Fibroblast of skin of back (primary cell): ENCODE measurements at regions not wholly inside any gene's neighbourhood (a gene's known extent, or its start where the extent isn't known, plus 50 kb on each side); places are given as distances from the start of the nearest gene placed in this dataset.
"Not testable (repeated sequence)": the region's sequence is repeated elsewhere in the genome, so short reads cannot be mapped to it uniquely, and the experiment has no call there.

Source experiments
- DNase-seq: peaks from one replicate; pipeline ENCODE4 v3.0.0-alpha.2; 2013

DNA sequence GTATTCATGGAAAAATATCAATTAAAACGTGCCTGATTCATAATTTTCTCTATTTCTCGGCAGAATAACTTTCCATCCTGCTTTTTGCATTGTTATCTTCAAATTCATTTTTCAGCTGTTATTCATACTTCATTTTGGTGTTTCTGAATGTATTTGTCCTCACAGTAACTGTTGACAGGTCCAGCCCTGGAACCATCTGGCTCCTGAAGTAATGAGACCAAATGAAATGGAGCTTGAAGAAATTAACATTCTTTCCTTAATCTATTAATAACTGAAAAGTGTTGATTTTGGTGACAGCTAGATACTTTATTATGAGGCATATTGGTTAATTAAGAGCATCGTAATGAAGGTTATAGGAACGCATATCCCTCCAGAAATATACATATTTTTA lies 257.0 kb upstream of the MINDY3 start:
- no peak for DNase-seq

- no peak for DNase-seq
Measured at GRCh38 chr10:16119445-16119844, 259.1 kb upstream of the MINDY3 start.

DNA sequence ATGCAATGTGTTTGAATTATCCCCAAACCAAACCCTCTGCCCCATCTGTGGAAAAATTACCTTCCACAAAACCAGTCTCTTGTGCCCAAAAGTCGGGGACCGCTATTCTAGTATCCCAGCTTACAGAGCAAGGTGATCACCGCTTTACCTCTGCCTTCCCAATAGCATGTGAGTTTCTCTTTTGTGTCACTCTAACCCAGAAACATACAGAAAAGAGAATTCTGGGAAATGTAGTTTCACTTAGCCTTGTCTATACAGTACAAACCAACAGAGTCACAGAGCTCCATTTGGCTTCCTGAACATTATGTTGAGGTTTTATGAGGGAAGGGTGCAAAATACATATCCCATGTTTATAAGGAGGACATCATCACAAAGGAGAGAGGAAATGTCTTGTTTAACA lies 260.3 kb upstream of the MINDY3 start:
- no peak for DNase-seq

DNA sequence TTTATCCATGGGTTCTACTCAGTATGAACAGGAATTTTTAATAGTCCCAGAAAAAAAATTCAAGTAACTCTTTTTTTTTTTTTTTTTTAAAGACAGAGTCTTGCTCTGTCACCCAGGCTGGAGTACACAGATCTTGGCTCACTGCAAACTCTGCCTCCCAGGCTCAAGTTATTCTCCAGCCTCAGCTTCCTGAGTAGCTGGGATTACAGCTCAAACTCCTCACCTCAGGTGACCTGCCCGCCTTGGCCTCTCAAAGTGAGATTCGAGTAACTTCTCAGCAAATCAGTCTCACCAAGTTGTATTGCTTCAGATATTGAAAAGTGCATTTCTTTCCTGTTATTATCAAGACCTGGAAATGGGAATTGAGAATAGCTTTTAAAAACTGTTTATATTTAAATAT lies 281.2 kb upstream of the MINDY3 start:
- no peak for DNase-seq

DNA sequence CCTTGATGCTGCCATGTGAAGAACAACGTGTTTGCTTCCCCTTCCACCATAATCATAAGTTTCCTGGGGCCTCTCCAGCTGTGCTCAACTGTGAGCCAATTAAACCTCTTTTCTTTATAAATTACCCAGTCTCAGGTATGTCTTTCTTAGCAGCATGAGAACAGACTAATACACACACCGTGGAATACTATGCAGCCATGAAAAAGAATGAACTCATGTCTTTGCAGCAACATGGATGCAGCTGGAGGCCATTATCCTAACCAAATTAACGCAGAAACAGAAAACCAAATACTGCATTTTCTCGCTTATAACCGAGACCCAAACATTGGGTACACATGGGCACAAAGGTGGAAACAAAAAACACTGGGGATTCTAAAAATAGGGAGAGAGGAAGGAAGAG lies 286.7 kb upstream of the MINDY3 start:
- DNase-seq = no peak

DNA sequence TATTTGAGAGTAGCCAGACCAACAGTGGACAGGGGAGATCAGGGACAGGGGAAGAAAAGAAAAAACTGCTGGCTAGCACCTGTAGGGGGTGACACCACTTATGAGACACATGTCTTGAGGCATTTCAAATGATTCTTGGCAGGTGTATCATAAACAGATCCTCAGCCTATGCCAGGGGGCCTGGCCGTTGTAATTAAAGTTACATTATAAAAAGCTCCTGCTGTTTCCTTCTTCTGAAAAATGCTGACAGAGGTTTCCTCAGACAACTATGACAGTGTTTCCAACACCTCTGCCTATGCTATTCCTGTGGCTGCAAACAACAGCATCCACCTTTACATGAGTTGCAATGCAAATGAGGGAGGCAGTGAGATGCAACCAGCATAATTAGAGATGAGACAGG lies 281.0 kb upstream of the PTER start:
- DNase-seq = no peak

DNA sequence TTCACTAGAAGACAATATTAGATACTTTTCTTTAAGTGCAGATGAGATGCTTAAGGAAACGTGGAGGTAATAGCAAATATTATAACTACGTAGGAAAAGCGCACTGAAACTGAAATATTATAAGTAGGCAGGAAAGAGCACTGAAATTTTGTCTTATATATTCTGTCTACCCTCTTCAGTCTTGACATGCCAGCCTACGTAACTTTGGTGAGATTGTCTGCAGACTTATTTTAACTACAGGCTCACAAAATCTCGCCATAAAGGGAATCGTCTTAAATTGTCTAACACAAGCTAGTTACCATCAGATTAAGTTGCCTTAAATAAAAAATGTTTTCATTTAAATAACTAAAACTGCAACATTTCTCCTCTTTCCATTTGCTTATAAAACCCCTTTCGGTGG lies 280.1 kb upstream of the PTER start:
- DNase-seq = no peak

GRCh38 chr10:16165067-16165466 lies 271.7 kb upstream of the PTER start:
- not testable (repeated sequence) for DNase-seq

DNA sequence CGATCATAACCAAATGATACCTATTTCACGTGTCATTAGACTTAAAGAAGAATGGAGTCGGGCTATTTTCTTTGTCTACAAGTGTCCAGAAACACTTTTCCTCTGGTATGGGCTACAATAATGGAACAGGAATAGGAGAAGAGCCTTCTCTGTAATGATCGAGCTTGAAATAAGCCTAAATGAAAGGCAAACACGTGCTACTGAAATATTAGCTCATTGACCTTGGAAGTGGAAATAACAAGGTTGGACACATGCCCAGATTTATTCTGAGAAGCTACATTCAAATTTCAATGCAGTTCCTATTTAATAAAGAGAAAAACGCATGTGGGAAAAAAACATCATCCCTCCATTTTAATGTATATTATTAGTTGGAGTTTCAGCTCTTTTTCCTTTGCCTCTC lies 254.7 kb upstream of the PTER start:
- no peak for DNase-seq

DNA sequence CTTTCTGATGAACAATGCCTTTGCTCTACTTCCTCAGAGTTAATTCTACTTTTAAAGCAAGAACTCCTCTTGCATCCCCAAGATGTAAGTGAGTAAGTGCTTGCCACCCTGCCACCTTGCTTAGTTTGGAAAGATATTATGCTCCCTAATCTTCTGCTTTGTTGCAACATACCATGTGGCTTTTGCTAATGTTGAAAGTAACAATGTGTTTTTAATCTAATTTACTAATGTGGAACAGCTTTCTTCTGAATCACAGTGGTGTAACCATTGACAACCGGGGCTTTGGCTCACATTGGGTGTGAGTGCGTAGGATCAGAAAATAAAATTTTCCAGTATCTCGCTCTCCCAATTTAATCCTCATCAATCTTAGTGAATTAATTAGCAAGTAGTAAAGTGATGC lies 254.1 kb upstream of the PTER start:
- no peak for DNase-seq

DNA sequence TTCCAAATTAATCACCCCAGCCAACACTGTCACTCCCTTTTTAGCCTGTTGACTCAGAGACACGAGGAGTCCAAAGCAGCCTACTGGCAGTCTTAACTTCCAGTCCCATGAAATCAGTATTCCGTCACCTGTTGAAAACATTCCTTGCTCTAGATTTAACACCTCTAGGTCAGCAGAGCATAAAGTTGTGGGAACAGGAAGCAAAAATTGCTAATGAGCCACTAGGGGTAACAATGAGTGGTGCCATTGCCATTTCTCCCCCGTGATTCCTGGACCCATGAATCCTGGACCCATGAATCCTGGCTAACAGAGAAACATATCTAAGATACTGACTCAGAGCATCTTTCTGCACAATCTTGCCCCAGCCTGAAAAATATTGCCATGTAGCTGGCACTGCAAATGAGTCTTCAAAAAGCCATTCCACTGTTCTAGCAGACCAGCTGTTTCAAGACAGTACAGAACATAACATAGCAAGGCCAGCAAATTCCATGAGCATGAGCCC lies 252.7 kb upstream of the PTER start:
- no peak for DNase-seq

- DNase-seq = no peak
Measured at GRCh38 chr10:16184906-16185305, 251.9 kb upstream of the PTER start.

DNA sequence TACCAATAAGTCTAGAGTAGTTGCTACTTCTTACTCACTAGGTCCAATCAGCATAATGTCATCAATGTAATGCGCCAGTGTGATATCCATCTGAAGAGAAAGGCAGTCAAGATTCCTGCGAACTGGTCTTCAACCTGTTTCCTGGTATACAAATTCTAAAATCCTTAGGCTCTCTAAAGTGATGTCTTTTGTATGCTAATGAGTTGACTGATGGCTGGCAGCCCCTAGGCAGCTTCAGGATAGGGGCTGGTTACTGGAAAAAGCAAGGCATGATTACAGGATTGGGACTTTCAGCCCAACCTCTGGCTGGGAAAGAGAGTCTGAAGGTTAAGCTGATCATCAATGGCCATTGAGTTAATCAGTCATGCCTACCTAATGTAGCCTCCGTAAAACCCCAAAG lies 250.2 kb upstream of the PTER start:
- DNase-seq = no peak

DNA sequence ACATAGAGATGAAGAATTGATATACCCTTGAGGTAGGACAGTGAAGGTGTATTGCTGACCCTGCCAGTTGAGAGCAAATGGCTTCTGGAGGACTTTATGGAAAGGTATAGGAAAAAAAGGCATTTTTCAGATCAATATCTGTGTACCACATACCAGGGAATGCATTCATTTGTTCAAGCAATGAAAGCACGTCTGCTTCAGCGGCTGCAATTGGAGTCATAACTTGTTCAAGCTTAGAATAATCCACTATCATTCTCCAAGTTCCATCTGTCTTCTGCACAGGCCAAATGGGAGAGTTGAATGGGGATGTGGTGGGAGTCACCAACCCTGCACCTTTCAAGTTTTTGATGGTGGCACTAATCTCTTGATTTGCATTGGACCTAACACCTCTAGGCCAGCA lies 249.6 kb upstream of the PTER start:
- no peak for DNase-seq

- no peak for DNase-seq
Measured at GRCh38 chr10:16192337-16192736, 244.5 kb upstream of the PTER start.

DNA sequence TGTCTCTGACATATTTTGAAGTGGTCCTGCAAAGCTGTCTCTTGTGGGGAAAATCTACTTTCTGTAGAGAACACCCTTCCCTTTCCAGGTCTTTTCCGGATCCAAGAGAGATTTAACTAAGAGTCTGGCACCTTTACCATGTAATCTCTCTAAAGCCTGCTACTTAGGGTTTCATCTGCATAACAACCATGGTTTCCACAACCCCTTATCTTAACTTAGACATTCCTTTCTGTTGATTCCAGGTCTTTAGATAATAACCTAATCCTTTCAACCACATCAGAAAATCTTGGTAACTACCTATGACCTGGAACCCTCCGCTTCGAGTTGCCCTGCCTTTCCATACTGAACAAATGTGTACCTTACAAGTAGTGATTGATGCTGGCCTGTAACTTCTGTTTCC lies 243.6 kb upstream of the PTER start:
- no peak for DNase-seq

DNA sequence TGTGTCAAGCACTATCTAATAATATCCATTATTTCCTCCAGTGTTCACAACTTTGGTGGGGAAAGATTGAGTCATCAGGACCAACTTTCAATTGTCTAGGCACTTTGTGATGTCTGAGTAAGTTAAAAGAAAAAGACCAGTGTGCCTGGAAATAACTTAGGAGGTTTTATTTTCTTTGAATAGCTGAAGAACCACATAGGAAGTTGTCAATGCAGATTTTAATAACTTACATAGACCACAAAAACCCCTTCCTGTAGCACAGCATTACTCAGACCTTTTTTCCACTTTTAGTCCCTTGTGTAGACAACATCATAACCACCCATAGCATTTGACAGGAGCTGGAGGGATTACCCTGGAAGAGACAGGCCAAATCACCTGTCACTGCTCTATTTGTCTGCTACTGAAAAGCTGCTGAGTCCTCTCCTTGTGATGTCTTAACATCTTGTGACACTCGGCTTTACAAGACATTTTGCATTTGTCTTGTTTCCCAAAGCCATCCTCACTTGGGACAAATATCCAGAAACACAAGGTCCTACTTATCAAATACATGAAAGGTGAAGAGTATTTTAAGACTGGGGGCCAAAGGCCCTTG lies 241.5 kb upstream of the PTER start:
- DNase-seq = no peak

- no peak for DNase-seq
Measured at GRCh38 chr10:16195894-16196293, 240.9 kb upstream of the PTER start.

- no peak for DNase-seq
Measured at GRCh38 chr10:16199216-16199615, 237.6 kb upstream of the PTER start.

- not testable (repeated sequence) for DNase-seq
Measured at GRCh38 chr10:16223618-16224017, 213.2 kb upstream of the PTER start.

GRCh38 chr10:16227674-16228073 lies 209.1 kb upstream of the PTER start:
- DNase-seq = no peak

- DNase-seq = no peak
Measured at GRCh38 chr10:16231176-16231575, 205.6 kb upstream of the PTER start.

DNA sequence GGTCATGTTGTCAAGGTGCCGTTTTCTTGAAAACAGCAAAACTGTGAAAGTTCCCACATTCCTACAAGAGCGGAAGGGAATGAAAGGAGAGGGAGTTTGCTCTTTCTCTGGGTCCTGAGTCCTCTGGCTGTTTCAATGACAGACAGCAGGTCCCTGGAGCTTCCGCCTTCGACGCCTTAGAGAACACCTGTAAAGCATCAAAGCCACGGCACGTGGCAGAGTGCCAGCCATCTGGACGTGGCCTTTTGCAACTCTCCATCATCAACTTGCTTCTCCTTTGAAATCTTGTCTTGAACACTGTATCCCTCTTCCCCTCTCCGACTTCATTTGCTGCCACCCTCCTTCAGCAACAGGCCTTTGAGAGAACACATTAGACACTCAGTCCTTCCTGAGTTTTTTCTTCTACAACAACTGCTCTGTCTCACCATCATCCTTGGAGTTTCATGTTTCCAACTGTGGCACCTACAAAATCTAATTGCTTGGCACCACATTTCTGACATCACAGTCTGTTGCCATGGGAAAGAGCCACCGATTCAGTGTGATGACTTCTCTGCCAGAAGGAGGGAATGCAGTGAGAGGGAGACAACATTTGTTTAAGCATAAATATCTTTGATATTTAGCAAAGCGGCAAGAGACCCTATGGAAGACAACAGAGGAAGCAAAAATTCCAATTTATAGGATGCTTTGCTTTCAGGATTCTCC lies 204.9 kb upstream of the PTER start:
- DNase-seq = no peak

DNA sequence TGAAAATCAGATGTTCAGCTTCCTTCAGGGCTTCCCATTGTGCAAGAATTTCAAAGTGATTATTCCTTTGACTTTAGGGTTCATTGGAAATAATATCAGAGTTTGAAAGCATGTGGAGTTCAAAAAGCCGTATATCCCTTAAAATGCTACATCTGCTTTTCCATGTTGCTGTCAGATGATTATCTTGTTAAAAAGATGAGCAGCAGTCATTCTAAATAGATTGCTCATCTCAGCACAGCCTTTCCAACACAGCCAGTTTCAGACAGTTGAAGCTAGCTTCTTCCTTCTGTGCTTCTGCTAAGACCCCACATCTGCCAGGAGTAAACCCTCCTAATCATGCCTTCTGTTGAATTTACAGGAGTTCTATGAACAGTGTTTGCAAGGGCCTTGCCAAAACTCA lies 204.4 kb upstream of the PTER start:
- no peak for DNase-seq

DNA sequence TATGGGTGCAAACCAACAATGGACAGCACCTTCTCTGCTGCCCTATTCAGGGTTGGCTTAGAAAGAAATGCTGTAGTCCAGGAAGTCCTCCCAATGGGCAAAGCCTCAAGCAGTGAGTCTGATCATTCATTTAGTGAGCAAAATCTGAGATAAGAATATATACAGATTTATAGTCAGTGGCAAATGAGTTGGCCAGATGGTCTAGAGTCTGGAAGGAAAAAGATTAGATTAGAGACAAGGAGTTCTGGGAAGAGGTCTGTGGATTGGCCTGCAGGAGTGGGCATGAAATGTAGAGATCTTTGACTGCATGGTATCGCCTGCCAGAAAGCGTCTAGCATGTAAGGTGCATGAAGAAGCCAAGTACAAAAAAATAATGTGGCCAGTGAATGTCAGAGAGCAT lies 201.9 kb upstream of the PTER start:
- DNase-seq = no peak
